A549 (cell line): ENCODE measurements at regions not wholly inside any gene's neighbourhood (a gene's known extent, or its start where the extent isn't known, plus 50 kb on each side); places are given as distances from the start of the nearest gene placed in this dataset.

ENCODE experiments used
- CTCF ChIP-seq: fragments of >200 bp; sonication (Bioruptor Twin); formaldehyde crosslinking; IDR thresholded peaks from 3 replicates; pipeline ENCODE4 v1.5.1; 2016
- HOXB13 ChIP-seq: fragments of 250-450 bp; sonication (Bioruptor Pico); IDR thresholded peaks from 2 replicates; pipeline ENCODE4 v1.5.0; 2020; ENCODE audit warnings: low read depth, mild to moderate bottlenecking, moderate library complexity
- POLR2A ChIP-seq: IDR thresholded peaks from 2 replicates; pipeline ENCODE4 v1.6.1; 2012; ENCODE audit warnings: mild to moderate bottlenecking, low read length

- TF ChIP-seq POLR2A (no peak), CTCF (no peak), HOXB13 (no peak)
These were observed 574.3 kb downstream of the COL12A1 start for GRCh38 chr6:74631564-74631963.
